Neural progenitor cell (in vitro differentiated cells): ENCODE measurements at regions not wholly inside any gene's neighbourhood (a gene's known extent, or its start where the extent isn't known, plus 50 kb on each side); places are given as distances from the start of the nearest gene placed in this dataset.

Source experiments
- EZH2 ChIP-seq: fragments of 200-600 bp; sonication (generic); IDR thresholded peaks from 2 replicates; pipeline ENCODE4 v1.6.1; 2017; ENCODE audit warnings: antibody characterized with exemption, mild to moderate bottlenecking, moderate library complexity
- EZH2phosphoT487 ChIP-seq: fragments of 200-600 bp; sonication (generic); IDR thresholded peaks from 2 replicates; pipeline ENCODE4 v1.6.1; 2017; ENCODE audit warnings: antibody characterized with exemption
- TF ChIP-seq, protein P1 (sequence below): fragments of 200-600 bp; sonication (generic); IDR thresholded peaks from 2 replicates; pipeline ENCODE4 v1.5.1; 2017; ENCODE audit warnings: antibody characterized with exemption, mild to moderate bottlenecking

DNA sequence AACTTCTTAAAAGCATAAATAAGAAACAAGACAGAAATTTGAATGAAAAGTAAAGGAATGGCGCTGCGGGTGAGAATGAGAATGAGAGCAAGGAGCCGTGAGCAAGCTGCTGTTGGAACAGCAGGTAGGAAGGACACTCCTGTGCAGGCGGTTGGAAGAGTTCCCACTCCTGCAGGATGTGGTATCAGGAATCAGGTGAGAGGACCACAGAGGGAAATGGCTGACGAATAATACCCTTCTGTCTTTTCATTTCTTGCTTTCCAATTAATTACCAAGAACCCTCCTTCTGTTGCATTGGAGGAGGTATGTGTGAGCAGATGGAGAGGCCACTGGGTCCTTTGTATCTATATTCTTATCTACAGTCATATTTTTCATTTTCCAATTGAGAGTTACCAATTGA is 1504.2 kb downstream of the EFNB2 start:
- TF ChIP-seq, protein P1, sequence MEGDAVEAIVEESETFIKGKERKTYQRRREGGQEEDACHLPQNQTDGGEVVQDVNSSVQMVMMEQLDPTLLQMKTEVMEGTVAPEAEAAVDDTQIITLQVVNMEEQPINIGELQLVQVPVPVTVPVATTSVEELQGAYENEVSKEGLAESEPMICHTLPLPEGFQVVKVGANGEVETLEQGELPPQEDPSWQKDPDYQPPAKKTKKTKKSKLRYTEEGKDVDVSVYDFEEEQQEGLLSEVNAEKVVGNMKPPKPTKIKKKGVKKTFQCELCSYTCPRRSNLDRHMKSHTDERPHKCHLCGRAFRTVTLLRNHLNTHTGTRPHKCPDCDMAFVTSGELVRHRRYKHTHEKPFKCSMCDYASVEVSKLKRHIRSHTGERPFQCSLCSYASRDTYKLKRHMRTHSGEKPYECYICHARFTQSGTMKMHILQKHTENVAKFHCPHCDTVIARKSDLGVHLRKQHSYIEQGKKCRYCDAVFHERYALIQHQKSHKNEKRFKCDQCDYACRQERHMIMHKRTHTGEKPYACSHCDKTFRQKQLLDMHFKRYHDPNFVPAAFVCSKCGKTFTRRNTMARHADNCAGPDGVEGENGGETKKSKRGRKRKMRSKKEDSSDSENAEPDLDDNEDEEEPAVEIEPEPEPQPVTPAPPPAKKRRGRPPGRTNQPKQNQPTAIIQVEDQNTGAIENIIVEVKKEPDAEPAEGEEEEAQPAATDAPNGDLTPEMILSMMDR, result no peak
- TF ChIP-seq EZH2phosphoT487 (no peak), EZH2 (no peak)
